ENCODE measurements at regions not wholly inside any gene's neighbourhood (a gene's known extent, or its start where the extent isn't known, plus 50 kb on each side); places are given as distances from the start of the nearest gene placed in this dataset.

- POLR2A ChIA-PET = no interaction called here
- CTCF ChIA-PET = interaction anchor here (1.6 to 3.5 kb wide), 3 partner anchors 19 to 28 kb away, joined by 6 to 22 read pairs (median 19); a partner anchor contains a TSS
Observed at GRCh38 chr2:11104794-11105660, 50.2 kb upstream of the SLC66A3 start.

More at GRCh38 chr2:11104794-11105660, 50.2 kb upstream of the SLC66A3 start:
- no peak for TF ChIP-seq USF2 (IDR thresholded peaks at IDR 0.05; ENCODE audit: borderline replicate concordance, low read depth, low read length)
- TF ChIP-seq USF1 (IDR thresholded peaks at IDR 0.05; ENCODE audit: borderline replicate concordance, low read depth) = no peak
- no peak for TF ChIP-seq SMC3 (IDR thresholded peaks at IDR 0.05; ENCODE audit: low read depth, low read length)
- no peak for TF ChIP-seq IRF3 (IDR thresholded peaks at IDR 0.05; ENCODE audit: low read depth, low read length)
- no peak for TF ChIP-seq TAF1 (IDR thresholded peaks at IDR 0.05; ENCODE audit: borderline replicate concordance, low read depth, low read length)
- no peak for TF ChIP-seq TEAD4 (IDR thresholded peaks at IDR 0.05; ENCODE audit: borderline replicate concordance, insufficient read depth)
- no peak for TF ChIP-seq TCF12 (IDR thresholded peaks at IDR 0.05)
- TF ChIP-seq RXRA (IDR thresholded peaks at IDR 0.05; ENCODE audit: borderline replicate concordance, low read depth) = no peak
- no peak for TF ChIP-seq EZH2phosphoT487 (IDR thresholded peaks at IDR 0.05; ENCODE audit: borderline replicate concordance, low read depth)
- no peak for TF ChIP-seq ZBTB33 (IDR thresholded peaks at IDR 0.05; ENCODE audit: borderline replicate concordance, low read depth)
- TF ChIP-seq ELF1 (IDR thresholded peaks at IDR 0.05) = no peak
- TF ChIP-seq GATA2 (CRISPR knock-in tag; IDR thresholded peaks at IDR 0.05) = no peak
- TF ChIP-seq NFIC (IDR thresholded peaks at IDR 0.05; ENCODE audit: borderline replicate concordance) = no peak
- no peak for TF ChIP-seq YY1 (IDR thresholded peaks at IDR 0.05; ENCODE audit: low read depth)
- no peak for TF ChIP-seq SIN3A (IDR thresholded peaks at IDR 0.05; ENCODE audit: borderline replicate concordance, low read depth, low read length)
- TF ChIP-seq POLR2AphosphoS5 (IDR thresholded peaks at IDR 0.05; ENCODE audit: low read depth, low read length) = no peak
- no peak for TF ChIP-seq RCOR1 (IDR thresholded peaks at IDR 0.05; ENCODE audit: low read length)
- no peak for TF ChIP-seq FOXJ3 (CRISPR knock-in tag; IDR thresholded peaks at IDR 0.05)
- no peak for TF ChIP-seq MXI1 (IDR thresholded peaks at IDR 0.05; ENCODE audit: low read depth, low read length)
- TF ChIP-seq RFX5 (IDR thresholded peaks at IDR 0.05; ENCODE audit: low read length) = no peak
- Histone ChIP-seq H4K20me1 (ENCODE audit: insufficient read depth) (no peaks in the 10 kb centered on the region), H3K27ac (ENCODE audit: low read depth in 2 of 2, low read length in 1 of 2) (no peak overlapping the region), H2AFZ (ENCODE audit: low read depth) (no peak overlapping the region), H3K9me2 (no peaks in the 10 kb centered on the region), H3F3A (replicated peaks; ENCODE audit: insufficient read depth) (no peaks in the 10 kb centered on the region), H3K9me3 (no peaks in the 10 kb centered on the region), H3K4me1 (ENCODE audit: control insufficient read depth in 1 of 2, insufficient read depth in 2 of 2, low read depth in 1 of 2, low read length in 1 of 2) (no peaks in the 10 kb centered on the region), H3K36me3 (replicated peaks in 1 of 2; ENCODE audit: control insufficient read depth in 1 of 2, insufficient read depth in 2 of 2, low read length in 1 of 2) (no peaks in the 10 kb centered on the region), H3K79me2 (ENCODE audit: insufficient read depth) (no peaks in the 10 kb centered on the region), H3K27me3 (ENCODE audit: insufficient read depth) (no peaks in the 10 kb centered on the region), H3K9ac (no peak overlapping the region), H3K4me2 (no peak overlapping the region), H3K4me3 (ENCODE audit: low read depth in 2 of 2, low read length in 1 of 2) (no peak overlapping the region)
- DNase-seq = no peak
- WGBS (ENCODE audit: low lambda C conversion rate) = 83% methylated on average over 27 of the region's 34 CpGs

Data from SK-N-SH (cell line).